Karpas-422 (cell line): ENCODE measurements at regions not wholly inside any gene's neighbourhood (a gene's known extent, or its start where the extent isn't known, plus 50 kb on each side); places are given as distances from the start of the nearest gene placed in this dataset.

Source experiments
- DNase-seq: peaks from one replicate; pipeline ENCODE4 v3.0.0-alpha.2; 2015
- H2AFZ ChIP-seq: fragments of 200-600 bp; sonication (generic); 2 replicates; pipeline ENCODE4 v1.6.1; 2014; ENCODE audit warnings: antibody characterized with exemption, low read length, mixed read lengths
- H3K27ac ChIP-seq: fragments of 200-600 bp; sonication (generic); 2 replicates; pipeline ENCODE4 v1.5.1; 2014; ENCODE audit warnings: mild to moderate bottlenecking, low read length, moderate library complexity
- H3K27me3 ChIP-seq: fragments of 200-600 bp; sonication (generic); 2 replicates; pipeline ENCODE4 v1.6.1; 2014; ENCODE audit warnings: low read length, mixed read lengths
- H3K36me3 ChIP-seq: fragments of 200-600 bp; sonication (generic); 2 replicates; pipeline ENCODE4 v1.6.1; 2014; ENCODE audit warnings: low read length, mixed read lengths; ENCODE audit not compliant: insufficient read depth
- H3K4me1 ChIP-seq: fragments of 200-600 bp; sonication (generic); 2 replicates; pipeline ENCODE4 v1.6.1; 2014; ENCODE audit warnings: mild to moderate bottlenecking, low read length, mixed read lengths
- H3K4me2 ChIP-seq: fragments of 200-600 bp; sonication (generic); 2 replicates; pipeline ENCODE4 v1.6.1; 2014; ENCODE audit warnings: low read length, low read depth, mild to moderate bottlenecking; ENCODE audit not compliant: poor library complexity, severe bottlenecking
- H3K4me3 ChIP-seq: fragments of 200-600 bp; sonication (generic); 2 replicates; pipeline ENCODE4 v1.5.1; 2014; ENCODE audit warnings: mild to moderate bottlenecking, antibody characterized with exemption, low read length, mixed read lengths
- H3K79me2 ChIP-seq: fragments of 200-600 bp; sonication (generic); 2 replicates; pipeline ENCODE4 v1.6.1; 2014; ENCODE audit warnings: mild to moderate bottlenecking, low read length, mixed read lengths
- H3K9ac ChIP-seq: fragments of 200-600 bp; sonication (generic); 2 replicates; pipeline ENCODE4 v1.6.0; 2014; ENCODE audit warnings: low read length
- H3K9me2 ChIP-seq: fragments of 200-600 bp; sonication (generic), shearing (Covaris generic); replicated peaks from 2 replicates; pipeline ENCODE4 v1.6.0; 2014; ENCODE audit warnings: mild to moderate bottlenecking, low read length, moderate library complexity; ENCODE audit not compliant: insufficient read depth
- H3K9me3 ChIP-seq: fragments of 300-700, 200-600 bp; sonication (generic); 2 replicates; pipeline ENCODE4 v1.6.1; 2014; ENCODE audit warnings: low read length, mixed read lengths
- H4K20me1 ChIP-seq: fragments of 200-600 bp; sonication (generic); 2 replicates; pipeline ENCODE4 v1.6.1; 2014; ENCODE audit warnings: mild to moderate bottlenecking, antibody characterized with exemption, low read length, low read depth; ENCODE audit not compliant: insufficient read depth

- Histone ChIP-seq H3K27me3 (0 out of 2 replicates have a peak, but pooled peaks cover 2% of the 10 kb centered on the region), H3K9me2 (no peaks in the 10 kb centered on the region), H3K9ac (no peak overlapping the region), H3K4me3 (no peak overlapping the region), H2AFZ (no peak overlapping the region), H3K4me2 (no peak overlapping the region), H3K9me3 (no peaks in the 10 kb centered on the region), H3K79me2 (no peaks in the 10 kb centered on the region), H4K20me1 (no peaks in the 10 kb centered on the region), H3K27ac (no peak overlapping the region), H3K4me1 (peaks cover 4% of the 10 kb centered on the region; the same call in 1 of the 2 replicates), H3K36me3 (no peaks in the 10 kb centered on the region)
- no peak for DNase-seq
Measured at GRCh38 chr20:39176457-39176856, 214.3 kb downstream of the DHX35 start.

DNA sequence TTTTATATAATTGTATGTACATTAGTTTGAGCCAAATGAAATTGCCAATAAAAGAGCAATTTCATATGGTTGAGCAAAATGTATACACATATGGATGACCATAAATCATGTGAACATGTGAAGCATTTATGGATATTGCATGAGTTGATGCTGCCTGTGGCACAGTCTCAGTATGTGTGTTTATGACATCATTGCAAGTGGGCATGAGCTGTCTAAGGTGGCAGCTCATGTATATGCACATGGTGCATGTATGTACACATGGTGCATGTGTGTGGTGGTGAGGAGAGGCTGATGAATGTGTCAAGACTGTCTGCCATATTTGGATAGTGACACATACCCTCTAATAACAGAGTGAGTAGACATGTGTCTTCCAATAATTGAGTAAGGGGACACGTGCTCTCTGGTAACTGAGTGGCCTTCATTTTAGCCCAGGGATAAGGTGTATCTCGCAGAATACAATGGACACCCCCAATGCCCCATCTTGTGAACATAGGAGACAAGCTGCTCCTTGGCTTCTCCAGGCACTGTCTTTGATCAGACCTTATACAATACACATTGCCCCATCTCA, 208.8 kb downstream of the DHX35 start:
- no peaks in the 10 kb centered on the region for H3K36me3 ChIP-seq
- H3K9me2 ChIP-seq, result no peaks in the 10 kb centered on the region
- H3K9me3 ChIP-seq, result no peaks in the 10 kb centered on the region
- no peak overlapping the region for H3K9ac ChIP-seq
- H3K4me3 ChIP-seq, result no peak overlapping the region
- H3K4me2 ChIP-seq, result no peak overlapping the region
- 0 out of 2 replicates have a peak, but pooled peaks cover 5% of the 10 kb centered on the region for H3K27me3 ChIP-seq
- no peak overlapping the region for H3K27ac ChIP-seq
- no peak for DNase-seq
- H3K79me2 ChIP-seq, result no peaks in the 10 kb centered on the region
- H2AFZ ChIP-seq, result no peak overlapping the region
- no peaks in the 10 kb centered on the region for H4K20me1 ChIP-seq
- H3K4me1 ChIP-seq, result peaks cover 6% of the 10 kb centered on the region; the same call in 1 of the 2 replicates

DNA sequence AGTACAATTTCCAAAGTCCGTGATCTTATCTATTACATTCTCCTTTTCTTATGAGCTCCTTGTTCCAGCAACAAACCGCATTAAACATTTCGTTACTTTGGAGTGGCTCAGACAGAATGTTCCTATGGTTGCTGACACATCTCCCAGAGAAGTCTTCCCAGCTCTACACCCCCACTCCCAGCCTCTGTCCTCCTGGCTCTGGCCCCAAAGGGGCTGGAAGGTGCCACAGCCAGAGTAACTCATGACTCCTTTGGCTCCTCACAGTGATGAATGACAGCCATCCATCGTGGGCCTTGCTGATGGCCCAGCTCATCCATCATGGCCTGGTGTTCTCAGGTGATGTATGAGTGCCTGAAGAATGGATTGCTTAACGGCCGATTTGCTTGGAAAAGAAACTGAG, 203.0 kb downstream of the DHX35 start:
- Histone ChIP-seq H3K4me3 (no peak overlapping the region), H3K9me3 (no peaks in the 10 kb centered on the region), H3K9ac (no peak overlapping the region), H3K9me2 (no peaks in the 10 kb centered on the region), H3K4me2 (no peak overlapping the region), H3K36me3 (no peaks in the 10 kb centered on the region), H3K4me1 (no peaks in the 10 kb centered on the region), H3K27ac (no peak overlapping the region), H3K79me2 (no peaks in the 10 kb centered on the region), H4K20me1 (no peaks in the 10 kb centered on the region), H2AFZ (no peak overlapping the region), H3K27me3 (no peaks in the 10 kb centered on the region)
- no peak for DNase-seq

DNA sequence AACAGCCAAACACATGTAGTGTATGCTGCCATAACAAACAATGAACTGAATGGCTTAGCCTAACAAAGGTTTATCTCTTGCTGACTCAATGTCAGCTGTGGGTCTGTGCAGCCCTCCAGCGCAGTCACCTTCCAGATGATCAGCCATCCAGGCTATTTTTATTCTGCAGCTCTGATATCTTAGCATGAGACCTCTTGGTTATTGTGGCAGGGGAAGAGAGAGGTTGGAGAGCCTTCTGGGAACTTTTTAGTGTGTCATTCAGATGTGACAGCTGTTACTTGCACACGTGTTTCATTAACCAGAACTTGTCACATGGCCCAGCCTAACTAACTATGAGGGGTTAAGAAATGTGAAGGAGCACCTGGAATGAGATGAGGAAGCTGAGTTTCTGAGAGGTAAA, 202.5 kb downstream of the DHX35 start:
- no peaks in the 10 kb centered on the region for H4K20me1 ChIP-seq
- no peak overlapping the region for H3K9ac ChIP-seq
- no peak overlapping the region for H3K27ac ChIP-seq
- no peak overlapping the region for H3K4me2 ChIP-seq
- no peak overlapping the region for H2AFZ ChIP-seq
- no peaks in the 10 kb centered on the region for H3K79me2 ChIP-seq
- no peaks in the 10 kb centered on the region for H3K36me3 ChIP-seq
- H3K4me1 ChIP-seq, result no peaks in the 10 kb centered on the region
- DNase-seq, result no peak
- no peaks in the 10 kb centered on the region for H3K9me2 ChIP-seq
- no peaks in the 10 kb centered on the region for H3K27me3 ChIP-seq
- H3K9me3 ChIP-seq, result no peaks in the 10 kb centered on the region
- H3K4me3 ChIP-seq, result no peak overlapping the region

- Histone ChIP-seq H3K4me2 (no peak overlapping the region), H3K79me2 (no peaks in the 10 kb centered on the region), H3K27me3 (no peaks in the 10 kb centered on the region), H3K9ac (no peak overlapping the region), H2AFZ (no peak overlapping the region), H3K4me1 (no peaks in the 10 kb centered on the region), H3K9me3 (no peaks in the 10 kb centered on the region), H3K36me3 (no peaks in the 10 kb centered on the region), H3K4me3 (no peak overlapping the region), H4K20me1 (no peaks in the 10 kb centered on the region), H3K9me2 (no peaks in the 10 kb centered on the region), H3K27ac (no peak overlapping the region)
- DNase-seq, result no peak
Measured at GRCh38 chr20:39163993-39164392, 201.8 kb downstream of the DHX35 start.

DNA sequence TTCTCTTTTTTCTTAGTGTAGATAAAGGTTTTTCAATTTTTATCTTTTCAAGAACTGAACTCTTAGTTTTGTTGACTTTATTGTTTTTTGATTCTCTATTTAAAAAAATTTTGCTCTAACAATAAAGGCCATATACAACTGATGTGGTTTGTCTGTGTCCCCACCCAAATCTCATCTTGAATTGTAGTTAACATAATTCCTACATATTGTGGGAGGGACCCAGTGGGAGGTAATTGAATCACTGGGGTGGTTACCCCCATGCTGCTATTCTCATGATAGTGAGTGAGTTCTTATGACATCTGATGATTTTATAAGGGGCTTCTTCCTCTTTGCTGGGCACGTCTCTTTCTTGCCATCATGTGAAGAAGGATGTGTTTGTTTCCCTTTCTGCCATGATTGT, 199.8 kb downstream of the DHX35 start:
- Histone ChIP-seq H3K9ac (no peak overlapping the region), H3K27ac (no peak overlapping the region), H3K27me3 (no peaks in the 10 kb centered on the region), H3K36me3 (no peaks in the 10 kb centered on the region), H3K9me2 (no peaks in the 10 kb centered on the region), H4K20me1 (no peaks in the 10 kb centered on the region), H2AFZ (no peak overlapping the region), H3K4me1 (peaks cover 3% of the 10 kb centered on the region; the same call in 1 of the 2 replicates), H3K79me2 (no peaks in the 10 kb centered on the region), H3K4me3 (no peak overlapping the region), H3K9me3 (no peaks in the 10 kb centered on the region), H3K4me2 (no peak overlapping the region)
- no peak for DNase-seq

GRCh38 chr20:39155971-39156370, 193.8 kb downstream of the DHX35 start:
- Histone ChIP-seq H3K9ac (no peak overlapping the region), H3K9me2 (no peaks in the 10 kb centered on the region), H4K20me1 (no peaks in the 10 kb centered on the region), H3K9me3 (no peaks in the 10 kb centered on the region), H3K4me1 (peaks cover 18% of the 10 kb centered on the region), H3K4me2 (peak overlapping the region; percentile 23), H3K27me3 (no peaks in the 10 kb centered on the region), H3K36me3 (no peaks in the 10 kb centered on the region), H2AFZ (no peak overlapping the region; the same call in 1 of the 2 replicates), H3K27ac (peak overlapping the region; percentile 23; the same call in 1 of the 2 replicates), H3K4me3 (no peak overlapping the region), H3K79me2 (no peaks in the 10 kb centered on the region)
- no peak for DNase-seq

- H3K4me3 ChIP-seq, result no peak overlapping the region
- no peak overlapping the region for H3K9ac ChIP-seq
- DNase-seq, result no peak
- H3K4me2 ChIP-seq, result no peak overlapping the region
- H3K79me2 ChIP-seq, result no peaks in the 10 kb centered on the region
- H3K9me2 ChIP-seq, result no peaks in the 10 kb centered on the region
- H4K20me1 ChIP-seq, result no peaks in the 10 kb centered on the region
- H3K27me3 ChIP-seq, result no peaks in the 10 kb centered on the region
- H3K27ac ChIP-seq, result no peak overlapping the region
- H2AFZ ChIP-seq, result no peak overlapping the region
- H3K9me3 ChIP-seq, result no peaks in the 10 kb centered on the region
- no peaks in the 10 kb centered on the region for H3K36me3 ChIP-seq
- peaks cover 18% of the 10 kb centered on the region for H3K4me1 ChIP-seq
Measured at GRCh38 chr20:39152742-39153141, 190.6 kb downstream of the DHX35 start.
